ENCODE measurements at regions not wholly inside any gene's neighbourhood (a gene's known extent, or its start where the extent isn't known, plus 50 kb on each side); places are given as distances from the start of the nearest gene placed in this dataset.

- no peak for DNase-seq
These were observed 985.7 kb downstream of the SQOR start for GRCh38 chr15:46620392-46621013.

GRCh38 chr15:46622851-46623250 is 988.0 kb downstream of the SQOR start:
- no peak for DNase-seq

GRCh38 chr15:46636206-46636605 is 1001.4 kb downstream of the SQOR start:
- DNase-seq: no peak

- no peak for DNase-seq
These were observed 1010.0 kb downstream of the SQOR start for GRCh38 chr15:46644501-46645481.

- DNase-seq: no peak
These were observed 1011.7 kb downstream of the SQOR start for GRCh38 chr15:46646490-46646889.

GRCh38 chr15:46647046-46647445 is 1012.2 kb downstream of the SQOR start:
- DNase-seq: no peak

- no peak for DNase-seq
These were observed 1017.4 kb downstream of the SQOR start for GRCh38 chr15:46652266-46652665.

- DNase-seq: no peak
These were observed 1020.2 kb downstream of the SQOR start for GRCh38 chr15:46654993-46655392.

- DNase-seq: no peak
These were observed 1025.4 kb downstream of the SQOR start for GRCh38 chr15:46660096-46660842.

GRCh38 chr15:46670258-46670657 is 1035.4 kb downstream of the SQOR start:
- no peak for DNase-seq

- no peak for DNase-seq
These were observed 1036.5 kb downstream of the SQOR start for GRCh38 chr15:46671336-46671735.

- DNase-seq: no peak
These were observed 1037.2 kb downstream of the SQOR start for GRCh38 chr15:46672041-46672440.

GRCh38 chr15:46676233-46677206 is 1040.8 kb upstream of the SEMA6D start:
- no peak for DNase-seq

- DNase-seq: no peak
These were observed 1039.8 kb upstream of the SEMA6D start for GRCh38 chr15:46677491-46677890.

GRCh38 chr15:46681901-46682300 is 1035.4 kb upstream of the SEMA6D start:
- no peak for DNase-seq

GRCh38 chr15:46682969-46683791 is 1034.1 kb upstream of the SEMA6D start:
- no peak for DNase-seq

GRCh38 chr15:46685096-46685495 is 1032.2 kb upstream of the SEMA6D start:
- DNase-seq: no peak

GRCh38 chr15:46685681-46686080 is 1031.6 kb upstream of the SEMA6D start:
- DNase-seq: no peak

- DNase-seq: no peak
These were observed 1021.0 kb upstream of the SEMA6D start for GRCh38 chr15:46696281-46696680.

GRCh38 chr15:46701346-46701745 is 1016.0 kb upstream of the SEMA6D start:
- no peak for DNase-seq

All from anterior cingulate cortex (tissue), 58 donors.